AG09319 (cell line): ENCODE measurements at regions not wholly inside any gene's neighbourhood (a gene's known extent, or its start where the extent isn't known, plus 50 kb on each side); places are given as distances from the start of the nearest gene placed in this dataset.

ENCODE experiments used
- DNase-seq: peaks from one replicate; pipeline ENCODE4 v3.0.0-alpha.2; 2010; ENCODE audit warnings: low read depth; ENCODE audit errors: extremely low read depth
- CTCF ChIP-seq: IDR thresholded peaks from 2 replicates; pipeline ENCODE4 v1.5.1; 2011; ENCODE audit warnings: low read depth, mild to moderate bottlenecking, inconsistent platforms, low read length, moderate library complexity

GRCh38 chr5:38069360-38069759 is 189.0 kb upstream of the EGFLAM start:
- no peak for DNase-seq
- TF ChIP-seq CTCF = no peak

- peak; percentile 14 for DNase-seq
- no peak for TF ChIP-seq CTCF
Observed at GRCh38 chr5:38060354-38060753, 198.0 kb upstream of the EGFLAM start.

GRCh38 chr5:38059876-38060275 is 198.5 kb upstream of the EGFLAM start:
- no peak for TF ChIP-seq CTCF
- no peak for DNase-seq

DNA sequence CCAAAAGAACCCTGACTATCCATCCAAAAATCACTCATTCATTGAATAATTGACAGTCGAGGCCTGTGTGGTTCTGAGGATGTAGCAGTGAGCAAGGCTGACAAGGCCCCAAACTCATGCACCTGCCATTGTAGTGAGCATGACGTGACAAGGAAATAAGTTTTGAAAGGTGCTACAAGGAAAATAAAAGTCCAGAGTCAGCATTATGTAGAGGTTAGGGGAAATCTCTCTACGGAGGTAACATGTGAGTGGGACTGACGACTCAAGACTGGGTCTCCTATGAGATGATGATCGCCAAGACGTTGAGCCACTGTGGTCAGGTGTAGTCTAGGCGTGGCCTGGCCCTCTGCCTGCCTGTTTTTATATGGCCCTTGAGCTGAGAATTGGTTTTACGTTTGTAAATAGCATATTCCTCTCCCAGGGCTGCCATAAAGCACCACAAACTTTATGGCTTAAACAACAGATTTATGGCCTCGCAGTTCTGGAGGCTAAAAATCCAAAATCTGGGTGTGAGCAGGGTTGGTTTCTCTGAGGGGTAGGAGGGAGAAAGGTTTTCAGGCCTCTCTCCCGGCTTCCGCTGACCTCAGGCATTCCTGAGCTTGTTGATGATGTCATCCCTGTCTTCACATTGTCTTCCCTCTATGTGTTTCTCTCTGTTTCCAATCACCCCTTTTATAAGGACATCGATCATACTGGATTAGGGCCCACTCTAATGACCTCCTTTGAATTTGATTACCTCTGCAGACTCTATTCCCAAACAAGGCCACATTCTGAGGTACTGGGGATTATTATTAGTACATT is 206.4 kb upstream of the EGFLAM start:
- no peak for TF ChIP-seq CTCF
- DNase-seq = no peak

- no peak for DNase-seq
Observed at GRCh38 chr5:38048400-38048799, 208.6 kb upstream of the GDNF start.

DNA sequence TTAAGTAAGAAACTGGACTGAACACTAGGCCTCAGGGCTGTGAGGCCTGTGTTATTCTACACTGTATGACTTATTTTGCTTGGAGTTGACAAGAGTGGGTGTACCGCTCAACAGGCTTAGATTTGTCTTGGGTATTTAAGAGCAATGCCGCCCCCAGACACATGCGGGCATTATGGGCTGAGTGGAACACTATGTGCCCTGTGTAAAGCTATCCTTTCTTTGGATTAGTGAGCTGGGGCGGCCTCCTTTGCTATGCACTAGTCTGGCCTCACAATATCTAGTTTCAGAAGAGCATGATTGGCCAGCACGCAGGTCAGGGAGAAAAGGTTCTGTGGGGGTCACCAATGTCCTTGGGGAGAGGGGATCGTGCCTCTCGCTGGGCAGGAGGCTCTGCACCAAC is 206.3 kb upstream of the GDNF start:
- no peak for DNase-seq
- TF ChIP-seq CTCF = no peak

More at GRCh38 chr5:38048400-38048799, 208.6 kb upstream of the GDNF start:
- TF ChIP-seq CTCF = no peak

DNA sequence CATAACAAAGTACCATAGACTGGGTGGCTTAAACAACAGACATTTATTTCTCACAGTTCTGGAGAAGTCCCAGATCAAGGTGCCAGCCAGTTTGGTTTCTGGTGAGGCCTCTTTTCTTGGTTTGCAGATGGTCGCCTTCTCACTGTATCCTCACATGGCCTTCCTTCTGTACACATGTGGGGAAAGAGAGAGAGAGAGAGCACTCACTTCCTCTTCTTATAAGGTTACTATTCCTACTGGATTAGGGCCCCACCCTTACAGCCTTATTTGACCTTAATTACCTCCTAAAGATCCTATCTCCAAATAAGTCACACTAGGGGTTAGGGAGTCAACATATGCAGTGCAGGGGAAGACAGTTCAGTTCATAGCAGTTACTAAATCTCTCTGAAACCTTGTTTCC is 205.6 kb upstream of the GDNF start:
- DNase-seq = no peak
- TF ChIP-seq CTCF = no peak
